ENCODE measurements at regions not wholly inside any gene's neighbourhood (a gene's known extent, or its start where the extent isn't known, plus 50 kb on each side); places are given as distances from the start of the nearest gene placed in this dataset.

GRCh38 chr15:62748196-62748595, 294.4 kb upstream of the TPM1 start:
- no peak for TF ChIP-seq CTCF (IDR thresholded peaks at IDR 0.05)
- no peak for TF ChIP-seq POLR2A (IDR thresholded peaks at IDR 0.05)

All from body of pancreas (tissue), 4 donors.